NB4 (cell line): ENCODE measurements at regions not wholly inside any gene's neighbourhood (a gene's known extent, or its start where the extent isn't known, plus 50 kb on each side); places are given as distances from the start of the nearest gene placed in this dataset.

Experiments used
- CTCF ChIP-seq: IDR thresholded peaks from one replicate; pipeline ENCODE4 v1.5.1; 2012; ENCODE audit warnings: low read depth, low read length
- MAX ChIP-seq: IDR thresholded peaks from 2 replicates; pipeline ENCODE4 v1.6.1; 2011; ENCODE audit warnings: low read depth, low read length
- MYC ChIP-seq: IDR thresholded peaks from 2 replicates; pipeline ENCODE4 v1.6.1; 2011; ENCODE audit warnings: low read depth, low read length
- POLR2A ChIP-seq: IDR thresholded peaks from 2 replicates; pipeline ENCODE4 v1.6.1; 2011; ENCODE audit warnings: mild to moderate bottlenecking; ENCODE audit not compliant: insufficient read length; ENCODE audit errors: extremely low read depth

- TF ChIP-seq CTCF: no peak
- no peak for TF ChIP-seq MAX
- TF ChIP-seq POLR2A: no peak
- TF ChIP-seq MYC: peak; percentile 29; the same call in 1 of the 2 replicates
Measured at GRCh38 chr7:69395061-69395714, 203.1 kb upstream of the AUTS2 start.
